Non-pigmented ciliary epithelial cell (primary cell): ENCODE measurements at regions not wholly inside any gene's neighbourhood (a gene's known extent, or its start where the extent isn't known, plus 50 kb on each side); places are given as distances from the start of the nearest gene placed in this dataset.
"Not testable (repeated sequence)": the region's sequence is repeated elsewhere in the genome, so short reads cannot be mapped to it uniquely, and the experiment has no call there.

Source experiments
- DNase-seq: peaks from one replicate; pipeline ENCODE4 v3.0.0-alpha.2; 2010; ENCODE audit warnings: low read depth

DNA sequence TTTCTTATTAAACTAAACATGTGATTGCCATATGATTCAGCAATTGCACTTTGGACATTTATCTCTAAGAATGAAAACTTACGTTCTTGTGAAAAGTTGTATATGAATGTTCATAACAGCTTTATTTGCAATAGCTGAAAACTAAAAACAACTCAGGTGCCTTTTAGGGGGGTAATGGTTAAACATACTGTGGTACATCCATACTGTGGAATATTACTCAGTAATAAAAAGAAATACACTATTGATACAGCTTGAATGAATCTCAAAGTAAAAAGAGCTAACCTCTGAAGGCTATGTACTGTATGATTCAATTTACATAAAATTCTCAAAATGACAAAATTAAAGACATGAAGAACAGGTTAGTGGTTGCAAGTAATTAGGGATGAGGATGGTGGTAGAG is 339.5 kb upstream of the PAPPA start:
- DNase-seq = no peak

DNA sequence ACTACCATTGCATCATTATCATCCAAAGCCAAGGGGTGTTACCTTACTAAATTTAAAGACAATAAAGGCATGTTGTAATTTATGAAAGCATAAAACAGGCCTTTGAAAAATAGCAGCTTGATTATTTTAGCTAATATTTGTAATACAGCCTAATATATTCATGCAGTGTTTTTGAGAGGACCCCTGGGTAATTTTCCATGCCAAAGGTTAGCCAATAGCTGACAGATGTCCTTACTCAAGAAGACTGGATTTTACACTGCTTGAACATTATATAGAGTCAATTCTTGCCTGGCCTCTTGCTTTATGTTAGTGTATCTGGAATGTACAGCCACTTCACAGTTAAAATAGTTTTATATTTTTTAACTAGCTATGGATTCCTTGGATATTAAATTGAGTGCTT is 337.8 kb upstream of the PAPPA start:
- no peak for DNase-seq

DNA sequence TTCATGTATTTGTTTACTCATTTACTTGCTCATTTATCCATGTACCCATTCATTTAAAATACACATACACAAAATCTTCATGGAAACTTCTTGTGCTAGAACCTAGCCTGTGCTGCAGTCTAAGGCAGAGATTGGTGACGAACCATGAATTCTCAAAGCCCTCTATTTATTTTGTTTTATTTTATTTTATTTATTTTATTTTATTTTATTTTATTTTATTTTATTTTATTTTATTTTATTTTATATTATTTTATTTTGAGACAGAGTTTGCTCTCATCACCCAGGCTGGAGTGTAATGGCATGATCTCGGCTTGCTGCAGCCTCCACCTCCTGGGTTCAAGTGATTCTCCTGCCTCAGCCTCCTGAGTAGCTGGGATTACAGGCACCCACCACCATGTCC is 334.9 kb upstream of the PAPPA start:
- DNase-seq = not testable (repeated sequence)

DNA sequence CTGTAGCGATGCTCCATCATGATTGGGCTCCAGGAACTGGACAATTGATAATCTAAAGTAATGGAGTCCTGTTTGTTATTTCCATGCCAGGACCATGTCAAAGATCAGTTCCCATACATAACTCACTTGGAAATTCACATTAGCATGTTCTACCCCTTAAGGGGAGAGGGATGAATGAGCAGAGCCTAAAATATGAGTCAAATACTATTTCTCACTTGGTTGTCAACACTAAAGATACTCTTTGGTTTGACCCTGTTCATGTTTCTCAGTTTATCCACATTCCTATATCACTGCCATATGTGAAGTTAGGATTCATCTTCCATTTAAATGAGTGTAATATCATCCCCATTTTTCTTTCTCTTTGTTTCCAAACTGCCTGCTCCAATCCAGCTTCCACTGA is 321.6 kb upstream of the PAPPA start:
- DNase-seq = no peak

DNA sequence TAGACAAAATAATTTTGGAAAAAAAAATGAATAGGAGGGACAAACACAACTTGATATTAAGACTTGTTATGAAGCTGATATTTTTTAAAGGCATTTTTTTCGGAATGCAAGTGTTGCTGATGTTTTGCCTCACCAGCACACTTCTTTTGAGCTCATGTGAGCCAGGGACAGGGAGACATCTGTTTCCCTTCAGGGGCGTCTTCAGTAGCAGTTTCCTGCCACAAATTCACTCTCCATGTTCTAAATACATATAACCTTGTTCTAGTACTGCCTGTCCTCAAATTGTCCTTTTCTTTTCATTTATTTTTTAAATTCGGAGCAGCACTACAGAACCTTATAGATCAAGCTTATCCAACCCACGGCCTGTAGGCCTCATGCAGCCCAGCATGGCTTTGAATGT is 316.0 kb upstream of the PAPPA start:
- no peak for DNase-seq

DNA sequence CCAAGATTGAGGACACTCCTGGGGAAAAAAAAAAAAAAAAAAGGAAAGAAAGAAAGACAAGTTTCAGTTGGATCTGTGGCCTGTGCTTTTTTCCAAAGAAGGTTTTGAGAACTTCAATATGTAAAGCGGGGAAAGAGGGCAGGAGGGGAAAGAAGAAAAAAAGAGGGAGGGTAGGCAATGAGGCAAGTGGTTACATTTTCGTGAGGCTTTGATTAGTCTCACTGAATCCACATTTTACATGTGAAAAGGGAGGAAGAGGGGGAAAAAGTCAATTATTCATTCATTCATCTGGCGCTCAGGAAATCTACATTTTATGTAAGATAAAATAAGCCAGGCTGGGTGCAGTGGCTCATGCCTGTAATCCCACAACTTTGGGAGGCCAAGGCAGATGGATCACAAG is 315.2 kb upstream of the PAPPA start:
- DNase-seq = no peak

DNA sequence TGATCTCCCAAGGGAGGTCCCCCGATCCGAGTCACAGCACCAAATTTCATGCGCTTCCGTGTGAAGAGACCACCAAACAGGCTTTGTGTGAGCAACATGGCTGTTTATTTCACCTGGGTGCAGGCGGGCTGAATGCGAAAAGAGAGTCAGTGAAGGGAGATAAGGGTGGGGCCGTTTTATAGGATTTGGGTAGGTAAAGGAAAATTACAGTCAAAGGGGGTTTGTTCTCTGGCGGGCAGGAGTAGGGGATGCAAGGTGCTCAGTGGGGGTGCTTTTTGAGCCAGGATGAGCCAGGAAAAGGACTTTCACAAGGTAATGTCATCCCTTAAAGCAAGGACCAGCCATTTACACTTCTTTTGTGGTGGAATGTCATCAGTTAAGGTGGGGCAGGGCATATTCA is 309.2 kb upstream of the PAPPA start:
- DNase-seq = not testable (repeated sequence)

DNA sequence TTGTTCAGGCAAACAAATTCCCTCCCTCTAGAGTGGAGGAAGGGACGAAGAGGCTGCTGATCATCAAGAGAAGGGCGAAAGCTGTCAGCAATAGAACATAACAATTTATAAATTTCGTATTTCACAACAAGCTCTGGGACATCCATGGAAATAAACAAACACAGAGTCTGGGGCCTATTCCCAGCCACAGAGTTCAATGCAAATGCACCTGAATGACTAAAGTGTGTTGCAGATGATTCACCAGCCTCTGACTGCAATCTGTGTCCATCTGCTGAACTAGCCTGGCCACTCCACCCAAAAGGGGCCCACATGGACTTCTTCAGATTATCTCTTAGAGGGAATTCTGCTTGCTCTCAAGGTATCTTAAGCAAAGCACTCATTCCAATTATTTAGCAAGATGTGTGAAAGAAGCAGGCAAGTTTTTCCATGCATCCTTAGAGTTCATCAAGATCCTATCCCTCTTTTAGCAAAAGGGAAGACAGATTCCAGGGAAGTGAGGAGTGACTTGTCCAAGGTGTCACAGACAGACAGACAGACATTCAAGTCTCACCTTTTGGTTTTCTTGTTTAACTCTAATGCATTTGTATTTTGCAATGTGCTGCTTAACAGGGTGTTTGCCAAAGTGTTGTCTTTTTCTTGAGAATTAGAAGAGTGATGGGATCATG is 307.8 kb upstream of the PAPPA start:
- DNase-seq = peak; percentile 48

DNA sequence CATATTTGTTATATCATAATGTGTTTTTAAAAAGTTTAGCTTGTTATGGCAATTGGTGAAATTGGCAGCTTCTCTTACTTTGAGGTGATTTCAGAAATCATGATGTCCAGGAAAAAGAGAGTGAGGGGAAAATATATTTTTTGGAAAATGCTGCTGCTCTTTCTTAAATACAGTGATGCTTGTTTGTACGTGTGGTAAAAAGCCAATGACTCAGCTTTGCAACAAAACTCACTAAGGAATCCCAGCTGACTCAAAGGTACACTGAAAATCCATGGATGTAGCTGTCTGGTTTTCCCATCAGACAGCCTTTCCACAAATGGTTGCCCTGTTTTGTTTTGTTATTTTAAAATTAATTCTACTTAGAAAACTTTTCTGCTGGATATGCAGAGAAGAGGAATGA is 306.4 kb upstream of the PAPPA start:
- peak; percentile 40 for DNase-seq

DNA sequence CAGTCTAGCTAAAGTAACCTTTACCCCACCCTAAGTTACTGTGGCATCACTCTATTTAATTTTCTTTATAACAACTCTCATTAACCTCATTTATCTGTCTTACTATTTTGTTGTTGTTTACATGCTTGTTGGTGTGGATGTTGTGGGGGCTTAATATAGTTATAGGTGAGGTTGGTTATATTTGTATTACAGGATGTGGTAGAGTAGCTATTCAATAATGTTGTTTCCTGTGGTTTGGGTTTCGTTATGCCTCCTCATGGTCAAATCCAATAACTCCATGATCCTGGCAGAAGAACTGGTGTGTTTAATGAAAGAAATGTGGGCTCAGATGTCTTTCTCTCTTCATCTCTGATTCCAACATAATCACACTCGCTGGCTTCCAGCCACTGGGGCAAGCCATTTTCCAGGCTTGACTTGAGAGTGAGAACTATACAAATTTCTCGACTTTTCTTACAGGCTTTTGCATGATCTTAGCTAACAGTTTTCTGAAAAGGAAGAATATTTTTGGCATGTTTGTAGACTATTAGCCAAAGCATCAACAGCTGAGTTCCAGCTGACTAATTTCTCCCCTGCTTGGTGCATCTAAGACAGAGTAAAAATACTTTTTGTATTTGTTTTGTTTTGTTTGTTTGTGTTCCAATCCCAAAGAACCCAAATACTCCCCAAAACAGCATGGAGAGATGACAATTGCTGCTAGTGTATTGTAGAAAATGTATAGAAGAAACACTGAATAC is 303.7 kb upstream of the PAPPA start:
- DNase-seq = no peak

DNA sequence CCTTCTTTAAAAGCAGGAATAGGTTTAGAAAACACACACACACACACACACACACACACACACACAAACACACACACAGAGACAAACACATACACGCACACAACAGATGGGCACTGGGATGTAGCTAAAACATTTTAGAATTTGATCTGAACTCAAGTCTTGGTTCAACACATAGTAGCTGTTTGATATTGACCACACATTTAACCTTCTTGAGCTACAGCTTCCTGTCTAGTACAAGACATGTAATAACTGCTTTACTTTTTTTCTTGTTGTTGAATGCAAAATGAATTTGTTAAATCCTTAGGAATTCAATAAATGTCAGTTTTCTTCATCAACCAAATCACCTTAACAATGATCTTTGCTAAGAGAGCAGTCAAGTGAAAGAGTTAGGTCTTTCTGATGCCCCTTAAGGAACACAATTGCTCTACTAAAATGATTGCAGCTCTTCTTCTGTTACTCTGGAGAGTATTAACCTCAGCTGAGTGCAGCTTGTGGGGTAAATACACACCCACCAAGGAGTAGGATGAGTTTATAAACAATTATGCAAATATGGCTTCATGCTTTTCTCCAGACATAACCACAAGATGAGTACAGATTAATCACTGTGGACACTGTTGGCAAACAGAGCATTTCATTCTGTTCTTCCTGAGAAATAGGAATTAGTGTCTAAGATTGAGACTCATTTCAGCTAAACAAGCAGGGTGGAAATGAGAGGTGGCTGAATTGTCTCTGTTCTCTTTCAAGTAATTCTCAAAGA is 302.9 kb upstream of the PAPPA start:
- peak; percentile 41 for DNase-seq

DNA sequence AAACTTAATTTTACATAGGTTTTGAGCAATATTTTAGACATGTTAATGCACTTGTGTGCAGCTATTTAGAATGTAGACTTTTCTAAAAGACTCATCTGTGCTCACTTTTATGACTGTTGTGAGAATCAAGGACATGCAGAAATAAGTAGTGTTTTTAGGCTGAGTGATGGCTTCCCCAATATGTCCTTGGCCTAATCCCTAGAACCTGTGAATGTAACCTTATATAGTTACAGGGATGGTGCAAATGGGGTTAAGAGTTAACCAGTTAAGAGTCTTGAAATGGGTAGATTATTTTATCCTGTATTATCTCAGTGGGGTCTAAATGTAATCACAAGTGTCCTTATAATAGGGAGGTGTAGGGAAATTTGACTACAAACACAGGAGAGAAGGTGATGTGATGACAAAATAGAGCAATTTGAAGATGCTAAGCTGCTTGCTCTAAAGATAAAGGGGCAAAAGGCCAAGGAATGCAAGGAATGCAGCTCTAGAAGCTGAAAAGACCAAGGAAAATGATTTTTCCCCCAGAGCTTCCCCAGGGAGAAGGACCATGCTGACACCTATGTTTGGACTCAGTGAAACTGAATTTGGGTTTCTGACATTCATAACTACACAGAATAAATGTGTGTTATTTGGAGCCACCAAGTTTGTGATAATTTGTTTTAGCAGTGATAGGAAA is 298.0 kb upstream of the PAPPA start:
- DNase-seq = no peak

DNA sequence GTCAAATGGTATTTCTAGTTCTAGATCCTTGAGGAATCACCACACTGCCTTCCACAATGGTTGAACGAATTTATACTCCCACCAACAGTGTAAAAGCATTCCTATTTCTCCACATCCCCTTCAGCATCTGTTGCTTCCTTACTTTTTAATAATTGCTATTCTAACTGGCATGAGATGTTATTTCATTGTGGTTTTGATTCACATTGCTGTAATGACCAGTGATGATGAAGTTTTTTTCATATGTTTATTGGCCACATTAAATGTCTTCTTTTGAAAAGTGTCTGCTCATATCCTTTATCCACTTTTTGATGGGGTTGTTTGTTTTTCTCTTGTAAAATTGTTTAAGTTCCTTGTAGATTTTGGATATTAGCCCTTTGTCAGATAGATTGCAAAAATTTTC is 295.2 kb upstream of the PAPPA start:
- not testable (repeated sequence) for DNase-seq

DNA sequence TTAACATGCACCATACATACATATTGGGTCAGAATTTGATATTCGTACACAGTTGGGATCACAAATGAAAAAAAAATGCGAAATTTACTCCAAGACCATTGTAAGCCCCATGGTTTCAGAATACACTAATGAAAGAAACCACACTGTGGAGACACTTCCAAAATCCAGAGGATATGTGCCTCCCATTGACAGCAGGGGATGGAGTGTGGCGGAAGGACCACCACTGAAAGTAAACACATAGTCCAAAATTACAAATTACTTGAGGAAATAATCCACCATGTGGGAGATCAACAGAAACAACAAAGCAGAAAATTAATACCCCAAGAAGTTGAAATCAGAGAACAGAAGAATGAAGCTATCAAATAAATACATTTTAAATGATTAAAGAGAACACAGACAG is 291.6 kb upstream of the PAPPA start:
- no peak for DNase-seq

DNA sequence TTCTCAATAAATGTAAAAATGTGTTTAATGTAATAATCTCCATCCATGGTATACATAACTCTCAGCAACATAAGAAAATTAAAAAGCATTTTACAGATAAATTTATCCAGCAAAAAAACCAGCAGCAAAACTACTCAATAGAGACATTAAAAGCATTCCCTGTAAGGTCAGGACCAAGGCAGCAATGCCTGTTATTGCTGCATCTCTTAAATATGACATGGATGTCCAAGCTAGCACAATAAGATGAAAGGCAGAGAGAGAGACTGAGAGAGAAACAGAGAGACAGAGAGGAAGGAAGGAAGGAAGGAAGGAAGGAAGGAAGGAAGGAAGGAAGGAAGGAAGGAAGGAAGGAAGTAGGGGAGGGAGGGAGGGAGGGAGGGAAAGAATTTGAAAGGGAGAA is 289.0 kb upstream of the PAPPA start:
- no peak for DNase-seq

DNA sequence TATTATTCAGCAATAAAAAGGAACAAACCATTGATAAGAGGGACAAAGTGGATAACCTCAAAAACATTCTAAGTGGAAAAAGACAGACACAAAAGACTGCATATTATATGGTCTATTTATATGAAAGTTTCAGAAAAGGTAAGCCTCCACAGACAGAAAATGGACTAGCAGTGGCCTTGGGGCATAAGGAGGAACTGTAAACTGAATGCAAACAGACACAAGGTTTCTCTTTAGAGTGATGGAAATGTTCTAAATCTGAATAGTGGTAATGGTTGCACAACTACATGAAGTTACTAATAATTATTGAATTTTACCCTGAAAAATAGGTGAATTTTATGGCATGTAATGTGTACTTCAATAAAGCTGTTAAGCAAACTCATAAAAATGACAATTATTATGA is 286.3 kb upstream of the PAPPA start:
- no peak for DNase-seq

DNA sequence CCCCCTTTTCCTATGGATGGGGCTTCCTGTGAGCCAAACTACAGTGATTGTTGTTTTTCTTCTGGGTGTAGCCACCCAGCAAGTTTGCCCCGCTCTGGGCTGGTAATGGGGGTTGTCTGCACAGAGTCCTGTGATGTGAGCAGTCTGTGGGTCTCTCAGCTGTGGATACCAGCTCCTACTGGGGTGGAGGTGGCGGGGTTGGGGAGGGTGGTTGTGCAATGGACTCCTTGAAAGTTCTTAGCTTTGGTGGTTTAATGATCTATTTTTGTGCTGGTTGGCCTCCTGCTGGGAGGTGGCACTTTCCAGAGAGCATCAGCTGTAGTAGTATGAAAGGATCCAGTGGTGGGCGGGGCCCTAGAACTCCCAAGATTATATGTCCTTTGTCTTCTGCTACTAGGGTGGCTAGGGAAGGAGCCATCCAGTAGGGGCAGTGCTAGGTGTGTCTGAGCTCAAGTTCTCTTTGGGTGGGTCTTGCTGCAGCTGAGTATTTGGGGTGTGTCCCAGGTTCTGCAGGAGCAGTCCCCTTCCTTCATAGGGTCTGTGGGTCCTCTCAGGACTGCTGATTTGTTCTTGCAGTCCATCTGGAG is 275.6 kb upstream of the PAPPA start:
- no peak for DNase-seq

DNA sequence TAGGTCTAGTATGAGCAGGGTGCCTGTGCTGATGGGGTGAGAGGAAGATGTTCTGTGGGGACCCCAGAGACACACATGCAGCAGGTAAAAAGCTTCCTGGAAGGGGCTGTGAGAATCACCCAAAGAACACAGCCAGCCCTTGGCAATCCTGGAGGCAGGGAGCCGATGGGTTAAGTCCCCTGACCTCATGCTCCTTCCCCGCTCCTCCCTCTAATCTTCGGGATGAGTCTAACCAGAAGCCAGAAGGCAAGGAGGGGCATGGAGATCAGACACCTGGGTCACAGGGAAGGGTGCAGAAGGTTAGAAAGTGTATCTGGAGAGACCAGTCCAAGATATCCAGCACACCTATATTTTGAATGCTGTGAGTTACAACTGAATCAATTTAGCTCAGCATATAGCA is 274.1 kb upstream of the PAPPA start:
- no peak for DNase-seq

DNA sequence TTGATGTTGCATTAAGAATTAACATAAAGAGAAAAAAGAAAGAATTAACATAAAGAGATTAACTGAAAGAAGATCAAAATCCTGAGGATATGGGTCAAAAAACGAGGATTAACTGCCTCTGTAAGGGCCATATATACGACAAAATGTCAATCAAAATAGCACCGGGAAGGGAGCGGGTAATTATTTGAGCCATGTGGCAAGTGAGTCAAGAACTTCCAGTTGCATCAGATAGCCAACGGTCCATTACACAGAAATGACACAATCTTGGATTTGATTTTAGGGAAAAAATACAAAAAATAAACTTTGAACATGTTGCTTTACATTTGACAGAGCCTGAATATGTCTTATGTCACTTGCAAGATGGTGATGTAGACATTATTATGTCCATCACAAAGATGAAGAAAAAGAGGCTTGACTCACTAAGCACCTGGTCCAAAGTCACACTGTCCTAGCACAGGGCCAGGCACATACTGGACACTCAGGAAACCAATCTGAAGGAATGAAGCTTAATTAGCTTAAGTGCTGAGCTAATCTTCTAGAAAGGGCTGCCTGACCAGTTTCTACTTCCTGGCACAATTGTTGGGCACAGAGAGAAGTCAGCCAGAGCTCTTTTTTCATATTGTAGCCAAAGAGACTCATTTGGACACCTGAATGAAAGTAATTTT is 273.2 kb upstream of the PAPPA start:
- DNase-seq = no peak

DNA sequence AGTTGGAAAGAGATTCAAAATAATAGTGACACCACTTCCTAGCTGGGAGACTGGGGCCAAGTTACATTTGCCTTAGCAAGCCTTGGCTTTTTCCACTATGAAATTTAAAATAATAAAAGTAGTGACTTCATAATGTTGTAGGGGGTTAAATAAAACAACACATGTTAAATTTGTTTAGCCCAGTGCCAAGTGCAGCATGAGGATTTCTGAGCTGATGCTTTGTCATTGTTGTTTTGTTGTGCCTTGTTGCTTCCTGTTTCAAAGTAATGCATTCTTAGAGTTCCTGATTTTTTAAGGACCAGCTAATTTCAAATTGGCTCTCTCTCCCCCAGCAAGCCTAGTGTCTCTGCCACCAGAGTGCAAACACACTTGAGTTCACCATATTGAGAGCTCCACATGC is 270.7 kb upstream of the PAPPA start:
- DNase-seq = no peak

DNA sequence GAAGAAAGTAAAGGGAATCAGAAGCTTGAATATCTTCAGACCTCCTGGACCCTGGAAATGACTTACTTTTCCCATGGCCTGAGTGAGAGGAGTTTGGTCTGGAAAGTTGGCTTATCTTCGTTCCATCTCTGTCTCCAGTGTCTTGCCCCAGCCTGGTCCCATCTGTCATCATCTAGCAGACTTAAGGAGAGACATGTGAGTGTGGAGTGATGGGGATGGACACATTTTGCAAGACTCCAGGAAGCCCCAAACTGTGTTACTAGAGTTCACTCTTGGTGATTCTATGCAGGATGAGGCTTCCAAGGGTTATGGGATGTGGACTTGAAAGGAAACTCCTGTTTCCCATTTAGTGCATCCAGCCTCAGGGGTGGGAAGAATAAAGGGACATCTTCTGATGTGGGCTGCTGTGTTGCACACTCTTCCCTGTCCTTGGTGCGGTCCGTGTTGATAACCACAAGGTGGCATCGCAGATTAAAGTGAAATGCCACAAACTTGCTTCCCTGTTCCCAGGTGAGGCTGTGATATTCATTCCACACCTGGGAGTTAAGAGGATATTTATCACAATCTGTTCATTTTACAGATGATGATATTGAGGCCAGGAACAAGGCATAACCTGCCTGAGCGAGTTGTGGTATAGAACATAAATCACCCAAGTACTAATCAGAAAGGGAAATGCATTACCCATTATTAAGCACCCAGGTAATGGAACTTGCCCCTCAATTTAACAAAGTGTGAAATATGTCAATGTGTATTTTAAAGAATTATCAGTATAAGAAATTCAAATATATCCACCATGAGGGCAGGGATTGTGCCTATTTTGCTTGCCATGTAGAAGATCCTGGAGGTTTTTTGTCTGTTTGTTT is 269.9 kb upstream of the PAPPA start:
- DNase-seq = no peak
